DOHH2 (cell line): ENCODE measurements at regions not wholly inside any gene's neighbourhood (a gene's known extent, or its start where the extent isn't known, plus 50 kb on each side); places are given as distances from the start of the nearest gene placed in this dataset.

Experiments
- CTCF ChIP-seq: fragments of 200-600 bp; sonication (generic); IDR thresholded peaks from one replicate; pipeline ENCODE4 v1.5.1; 2014; ENCODE audit warnings: antibody characterized with exemption, mild to moderate bottlenecking, low read depth, low read length; ENCODE audit not compliant: poor library complexity, severe bottlenecking
- EZH2phosphoT487 ChIP-seq: fragments of 200-600 bp; sonication (generic); IDR thresholded peaks from 2 replicates; pipeline ENCODE4 v1.6.1; 2017; ENCODE audit warnings: borderline replicate concordance, mild to moderate bottlenecking, antibody characterized with exemption, low read length, moderate library complexity, mixed read lengths

GRCh38 chrX:16005917-16006316, 117.4 kb upstream of the GRPR start:
- no peak for TF ChIP-seq CTCF
- no peak for TF ChIP-seq EZH2phosphoT487
